ENCODE measurements at regions not wholly inside any gene's neighbourhood (a gene's known extent, or its start where the extent isn't known, plus 50 kb on each side); places are given as distances from the start of the nearest gene placed in this dataset.
"Not testable (repeated sequence)": the region's sequence is repeated elsewhere in the genome, so short reads cannot be mapped to it uniquely, and the experiment has no call there.

- DNase-seq: no peak
Measured at GRCh38 chr12:72723732-72724131, 451.6 kb downstream of the TRHDE start.

DNA sequence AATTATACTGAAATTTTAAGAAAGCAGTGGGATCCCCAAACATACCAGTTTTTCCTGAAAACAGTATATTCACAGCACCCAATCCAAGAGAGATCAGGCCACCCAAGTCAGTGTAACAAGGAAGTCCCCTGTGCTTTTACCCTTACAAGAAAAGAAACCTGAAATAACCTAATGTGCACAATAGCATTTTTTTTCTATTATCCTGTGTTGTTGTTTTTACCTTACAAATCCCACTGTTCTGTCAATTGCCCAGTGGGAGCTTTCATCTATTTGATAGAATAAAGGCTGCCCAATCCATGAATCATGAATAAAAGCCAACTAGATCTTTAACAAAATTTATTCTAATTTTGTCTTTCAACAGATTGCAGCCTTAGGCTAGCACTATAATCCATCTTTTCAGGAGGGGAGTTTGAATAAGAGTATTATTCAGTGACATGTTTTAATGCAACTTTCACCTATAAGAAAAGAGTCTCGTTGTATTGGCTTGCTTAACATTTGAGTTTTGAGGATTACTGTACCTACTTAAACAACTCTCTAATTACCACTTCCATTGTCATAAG, 457.4 kb downstream of the TRHDE start:
- no peak for DNase-seq

- no peak for DNase-seq
Measured at GRCh38 chr12:72734581-72734980, 462.4 kb downstream of the TRHDE start.

DNA sequence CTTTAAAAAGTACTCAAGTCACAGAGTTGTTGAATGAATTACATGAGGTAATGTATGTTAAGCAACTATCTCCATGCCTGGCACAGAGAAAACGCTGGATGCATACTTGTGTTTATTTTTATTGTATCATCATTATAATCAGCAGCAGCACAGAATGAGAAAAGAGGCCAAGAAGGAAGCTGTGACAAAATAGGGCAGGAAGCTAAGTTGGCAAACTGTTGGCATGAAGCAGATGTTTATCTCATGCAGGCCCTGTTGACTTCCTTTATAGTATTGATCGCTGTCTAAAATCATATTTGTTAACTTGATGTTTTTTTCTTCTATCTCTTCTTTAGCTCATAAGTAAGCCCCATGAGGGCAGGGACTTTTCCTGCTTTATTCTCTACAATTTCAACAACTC, 466.6 kb downstream of the TRHDE start:
- no peak for DNase-seq

DNA sequence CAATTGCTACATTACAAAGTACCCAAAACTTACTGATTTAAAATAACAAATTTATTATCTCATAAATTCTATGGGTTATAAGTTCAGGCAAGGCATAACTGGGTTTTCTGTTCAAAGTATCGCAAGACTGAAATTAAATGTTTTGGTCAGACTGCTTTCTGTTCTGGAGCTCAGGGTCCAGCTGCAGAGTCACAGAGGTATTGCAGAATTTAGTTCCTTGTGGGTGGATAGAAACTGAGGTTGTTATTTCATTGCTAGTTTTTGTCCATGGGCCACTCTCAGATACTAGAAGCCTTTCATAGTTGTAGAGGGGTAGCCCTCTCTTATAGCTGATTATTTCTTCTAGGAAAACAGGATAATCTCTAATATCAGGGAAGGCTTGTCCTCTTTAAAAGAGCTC, 467.9 kb downstream of the TRHDE start:
- no peak for DNase-seq

DNA sequence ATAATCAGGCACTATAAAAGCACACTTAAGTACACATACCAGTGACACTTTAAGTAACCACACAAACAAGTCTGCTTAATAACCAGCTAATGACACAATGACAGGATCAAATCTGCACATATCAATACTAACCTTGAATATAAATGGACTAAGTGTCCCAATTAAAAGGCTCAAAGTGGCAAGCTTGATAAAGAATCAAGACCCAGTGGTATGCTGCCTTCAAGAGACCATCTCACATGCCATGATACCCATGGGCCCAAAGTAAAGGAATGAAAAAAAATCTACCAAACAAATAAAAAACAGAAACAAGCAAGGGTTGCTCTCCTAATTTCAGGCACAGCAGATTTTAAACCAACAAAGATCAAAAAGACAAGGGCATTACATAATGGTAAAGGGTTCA, 470.4 kb downstream of the TRHDE start:
- DNase-seq: no peak

DNA sequence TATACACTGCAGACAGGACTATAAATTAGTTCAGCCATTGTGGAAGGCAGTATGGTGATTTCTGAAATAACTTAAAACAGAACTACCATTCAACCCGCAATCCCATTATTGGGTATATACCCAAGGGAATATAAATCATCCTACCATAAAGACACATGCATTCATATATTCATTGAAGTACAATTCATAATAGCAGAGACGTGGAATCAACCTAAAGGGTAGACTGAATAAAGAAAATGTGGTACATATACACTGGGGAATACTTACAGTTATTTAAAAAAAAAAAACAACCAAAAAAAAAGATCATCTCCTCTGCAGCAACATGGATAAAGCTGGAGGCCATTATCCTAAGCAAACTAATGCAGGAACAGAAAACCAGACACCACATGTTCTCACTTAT, 473.9 kb downstream of the TRHDE start:
- DNase-seq: no peak

DNA sequence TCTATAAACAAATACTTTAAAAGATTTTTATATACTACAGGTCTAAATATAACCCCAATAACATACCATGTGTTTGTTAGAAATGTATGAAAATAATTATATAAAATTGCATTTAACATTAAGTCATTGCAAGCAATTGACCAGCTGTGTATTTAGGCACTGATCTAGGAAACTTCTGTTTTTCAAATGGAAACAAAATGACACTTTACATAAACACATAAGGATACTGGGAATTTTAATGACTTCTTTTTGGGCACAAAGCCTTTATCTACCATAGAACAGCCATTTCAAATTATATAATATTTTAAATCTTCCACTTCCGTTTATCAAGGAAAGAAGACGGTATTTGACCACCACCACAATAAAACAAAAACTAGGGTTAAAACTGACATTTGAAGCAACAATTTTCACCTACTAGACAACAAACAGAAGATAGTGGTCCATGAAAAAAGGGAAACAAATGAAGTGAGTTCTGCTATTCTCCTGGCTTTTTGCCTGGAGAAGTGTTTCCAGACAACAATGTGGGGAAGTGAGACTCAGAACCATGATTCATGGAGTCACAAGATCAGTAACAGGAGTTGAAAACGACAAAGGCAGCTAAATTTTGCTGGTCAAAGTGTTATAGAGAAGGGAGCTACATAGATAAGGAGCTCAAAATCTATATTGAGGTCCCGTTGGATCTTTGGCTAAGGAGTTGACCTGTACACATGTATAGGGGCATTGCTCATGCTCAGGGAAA, 475.1 kb downstream of the TRHDE start:
- DNase-seq: no peak

DNA sequence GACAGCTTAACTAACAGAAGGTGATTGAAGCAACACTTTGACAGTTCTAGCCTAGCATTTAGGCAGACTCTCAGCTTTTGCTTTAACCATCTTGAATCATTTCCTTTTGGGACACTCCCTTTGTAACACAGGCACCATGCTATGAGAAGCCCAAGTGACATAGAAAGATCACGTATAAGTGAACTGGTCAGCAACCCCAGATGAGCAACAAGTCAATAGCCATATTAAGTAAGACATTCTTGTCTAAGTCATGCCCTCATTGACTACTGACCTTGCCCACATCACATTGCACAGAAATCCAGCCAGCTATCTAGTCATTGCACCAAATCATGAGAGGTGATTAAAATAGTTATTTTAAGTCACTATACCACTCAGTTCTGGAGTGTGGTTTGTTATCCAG, 476.8 kb downstream of the TRHDE start:
- no peak for DNase-seq

- DNase-seq: no peak
Measured at GRCh38 chr12:72753571-72753970, 481.4 kb downstream of the TRHDE start.

DNA sequence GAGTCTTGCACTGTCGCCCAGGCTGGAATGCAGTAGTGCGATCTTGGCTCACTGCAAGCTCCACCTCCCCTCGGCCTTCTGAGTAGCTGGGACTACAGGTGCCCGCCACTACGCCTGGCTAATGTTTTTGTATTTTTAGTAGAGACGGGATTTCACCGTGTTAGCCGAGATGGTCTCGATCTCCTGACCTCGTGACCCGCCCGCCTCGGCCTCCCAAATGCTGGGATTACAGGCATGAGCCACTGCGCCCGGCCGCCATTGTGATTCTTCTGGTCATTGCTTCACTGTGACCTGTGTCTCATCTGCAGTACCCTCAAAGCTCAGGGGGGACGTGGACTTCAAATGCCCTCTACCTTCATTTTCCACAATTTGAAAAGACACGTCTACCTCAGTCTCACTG, 481.9 kb downstream of the TRHDE start:
- not testable (repeated sequence) for DNase-seq

DNA sequence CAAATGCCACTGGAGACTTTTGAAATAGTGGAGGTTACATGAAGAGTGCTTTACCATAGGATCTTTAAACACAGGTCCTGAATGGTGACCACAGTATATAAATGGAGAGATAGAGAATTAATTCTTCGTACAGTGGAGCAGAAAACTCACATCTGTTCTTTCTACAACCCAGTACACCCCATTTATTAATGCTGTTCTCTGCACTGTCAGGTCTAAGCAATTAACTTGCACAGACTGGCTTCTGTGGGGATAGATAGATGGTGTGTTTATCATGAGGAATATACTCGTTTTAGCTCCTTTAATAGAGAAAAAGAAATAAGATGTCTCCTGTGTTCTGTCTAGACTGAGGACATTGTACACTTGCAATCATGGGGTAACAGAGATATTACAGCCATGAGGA, 494.3 kb downstream of the TRHDE start:
- no peak for DNase-seq

DNA sequence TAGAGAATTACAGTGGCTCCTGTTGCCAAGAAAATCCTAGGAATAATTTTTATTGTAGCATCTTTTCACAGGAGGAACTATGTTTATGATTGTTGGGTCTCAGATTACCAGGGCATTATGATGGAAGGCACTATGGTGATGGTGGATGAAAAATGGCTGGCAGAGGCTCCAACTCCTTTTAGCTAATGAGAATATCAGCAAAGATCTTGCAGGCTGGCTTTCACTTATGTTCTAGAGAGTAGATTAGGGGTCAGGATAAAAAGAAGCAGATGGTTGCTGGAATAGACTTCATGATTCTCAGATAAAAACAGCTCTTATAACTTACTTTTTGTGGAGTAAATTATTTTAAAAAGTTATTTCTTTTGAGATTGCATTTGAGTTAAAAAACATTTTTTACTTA, 501.9 kb downstream of the TRHDE start:
- no peak for DNase-seq

GRCh38 chr12:72777806-72778205, 505.6 kb downstream of the TRHDE start:
- no peak for DNase-seq

DNA sequence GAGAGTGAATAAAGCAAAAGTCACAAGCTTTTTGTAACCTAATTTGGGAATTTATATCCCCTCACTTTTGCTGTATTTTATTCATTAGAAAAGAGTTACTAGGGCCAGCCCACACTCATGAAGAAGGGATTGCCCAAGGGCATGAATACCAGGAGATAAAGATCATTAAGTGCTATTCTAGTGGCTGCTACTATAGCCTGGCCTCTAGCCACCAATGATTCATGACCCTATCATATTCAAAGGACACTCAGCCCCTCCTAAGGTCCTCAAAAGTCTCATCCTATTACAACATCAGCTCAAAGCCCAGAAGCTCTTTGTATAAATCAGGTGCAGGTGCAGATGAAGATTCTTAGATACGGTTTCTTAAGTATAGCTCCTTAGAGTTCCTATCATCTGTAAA, 518.1 kb downstream of the TRHDE start:
- no peak for DNase-seq

DNA sequence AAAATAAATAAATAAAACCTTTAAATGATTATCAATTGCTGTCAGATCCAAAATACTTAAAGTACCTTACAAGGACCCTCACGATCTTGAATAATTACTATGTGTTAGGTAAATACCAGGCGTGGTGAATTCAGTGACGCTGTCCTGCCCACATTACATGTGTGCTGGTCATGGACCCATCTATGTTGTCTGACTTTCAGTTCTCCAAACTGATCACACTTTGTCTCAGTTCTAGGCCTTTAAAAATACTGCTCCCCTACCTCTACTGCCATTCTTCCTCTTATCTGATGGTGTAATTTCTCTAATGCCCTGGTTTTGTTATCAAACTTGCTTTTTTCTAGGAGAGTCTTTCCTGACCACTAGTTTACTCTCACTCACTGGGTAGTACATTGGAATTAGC, 520.7 kb downstream of the TRHDE start:
- no peak for DNase-seq

DNA sequence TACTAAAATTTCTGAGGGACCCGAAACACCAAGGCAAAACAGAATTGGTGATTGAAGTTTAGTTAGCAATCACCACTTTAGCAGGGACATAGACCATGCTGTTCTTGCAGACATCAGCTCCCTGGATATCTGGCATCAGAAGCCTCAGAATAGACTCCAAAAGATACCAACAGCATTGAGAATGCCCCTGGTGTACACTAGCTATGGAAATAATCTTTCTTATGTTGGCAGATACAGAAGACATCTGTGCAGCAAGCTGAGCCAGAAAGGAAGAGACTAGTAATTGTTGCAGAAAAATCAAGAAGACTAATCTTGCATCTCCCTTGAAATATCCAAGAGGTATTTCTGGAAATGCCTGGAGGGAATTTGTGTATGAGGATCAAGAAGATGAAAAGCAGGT, 521.6 kb downstream of the TRHDE start:
- DNase-seq: no peak

GRCh38 chr12:72815421-72815820, 543.3 kb downstream of the TRHDE start:
- DNase-seq: no peak

GRCh38 chr12:72828662-72829324, 556.6 kb downstream of the TRHDE start:
- DNase-seq: no peak

GRCh38 chr12:72829838-72830237, 557.7 kb downstream of the TRHDE start:
- DNase-seq: no peak

- DNase-seq: no peak
Measured at GRCh38 chr12:72832024-72832423, 559.9 kb downstream of the TRHDE start.

- no peak for DNase-seq
Measured at GRCh38 chr12:72836194-72836593, 564.0 kb downstream of the TRHDE start.

- DNase-seq: no peak
Measured at GRCh38 chr12:72839696-72840095, 567.5 kb downstream of the TRHDE start.

DNA sequence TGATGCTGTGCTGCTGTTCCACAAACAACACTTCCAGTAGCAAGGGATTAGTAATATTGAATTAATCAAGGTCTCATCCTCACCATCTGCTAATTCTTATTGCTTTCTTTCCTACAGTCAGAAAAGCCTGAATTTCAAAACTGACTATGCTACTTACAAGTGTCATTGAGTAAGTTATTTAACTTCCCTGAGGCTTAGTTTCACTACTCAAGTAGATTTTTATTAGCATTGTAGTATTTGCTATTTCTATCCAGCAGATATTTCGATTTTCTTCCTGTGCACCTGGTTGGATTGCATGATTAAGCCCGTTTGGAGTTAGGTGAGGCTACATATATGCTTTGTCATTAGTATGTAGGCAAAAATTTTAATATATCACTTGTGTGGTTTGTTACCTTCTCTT, 591.5 kb downstream of the TRHDE start:
- DNase-seq: no peak

DNA sequence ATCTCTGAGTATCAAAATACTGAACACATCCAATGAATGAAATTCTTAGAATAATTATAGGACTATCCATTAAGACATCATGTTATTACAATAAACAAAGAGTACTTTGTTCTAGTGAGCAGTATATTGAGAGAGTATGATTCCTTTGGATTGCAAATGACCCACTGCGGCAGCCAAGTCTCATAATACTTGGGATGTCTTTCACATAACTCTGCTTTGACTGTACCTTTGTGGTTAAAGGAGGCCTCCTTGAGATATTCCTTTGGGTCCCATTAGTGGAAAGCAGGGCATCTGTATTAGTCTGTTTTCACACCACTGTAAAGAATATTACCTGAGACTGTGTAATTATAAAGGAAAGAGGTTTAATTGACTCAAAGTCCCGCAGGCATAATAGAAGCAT, 593.8 kb downstream of the TRHDE start:
- no peak for DNase-seq

Data from NCI-H748 treated with DMSO at 0.1 percent for 48 hours (cell line).